IMR-90 (cell line): ENCODE measurements at regions not wholly inside any gene's neighbourhood (a gene's known extent, or its start where the extent isn't known, plus 50 kb on each side); places are given as distances from the start of the nearest gene placed in this dataset.
"Not testable (repeated sequence)": the region's sequence is repeated elsewhere in the genome, so short reads cannot be mapped to it uniquely, and the experiment has no call there.

Source experiments
- ATAC-seq: fragments of 200-7000 bp; cut with Tn5 transposase; 2 replicates; pipeline ENCODE4 v1.9.1; 2020; ENCODE audit warnings: low read depth, mild to moderate bottlenecking, moderate library complexity
- BruUV-seq: library from RNA; stranded (reverse); fragments of 400-500 nt; replicated peaks from 2 replicates; lab custom pipeline; 2021; lab: Mats Ljungman, UMichigan
- CTCF ChIA-PET: fragments of 300-600 bp; formaldehyde crosslinking; extraction: SDS; loops from one replicate; lab custom pipeline; 2021; ENCODE audit warnings: antibody characterized with exemption; lab: Yijun Ruan, JAX
- POLR2A ChIA-PET: fragments of 300-600 bp; sonication (Branson Sonifier 250); formaldehyde crosslinking; loops from one replicate; lab custom pipeline; 2022; ENCODE audit warnings: antibody characterized with exemption; ENCODE audit not compliant: unreplicated experiment; lab: Charles Lee
- DNase-seq: peaks from one replicate; pipeline ENCODE4 v3.0.0; 2013
- H2AFZ ChIP-seq: replicated peaks from 2 replicates; pipeline ENCODE3; 2013; ENCODE audit warnings: low read length, mild to moderate bottlenecking; ENCODE audit not compliant: poor library complexity
- H2AK5ac ChIP-seq: 2 replicates; pipeline ENCODE4 v1.6.1; 2013; ENCODE audit warnings: low read depth, low read length, inconsistent platforms
- H2AK9ac ChIP-seq: replicated peaks from 2 replicates; pipeline ENCODE3; 2013; ENCODE audit warnings: mild to moderate bottlenecking, low read depth, low read length, moderate library complexity; ENCODE audit not compliant: poor library complexity
- H2BK120ac ChIP-seq: 2 replicates; pipeline ENCODE4 v1.6.1; 2013; ENCODE audit warnings: low read depth, low read length, inconsistent platforms
- H2BK15ac ChIP-seq: 3 replicates; pipeline ENCODE4 v1.6.1; 2013; ENCODE audit warnings: low read depth, low read length, inconsistent platforms
- H2BK20ac ChIP-seq: 2 replicates; pipeline ENCODE4 v1.6.1; 2013; ENCODE audit warnings: low read depth, mild to moderate bottlenecking, inconsistent platforms, low read length, moderate library complexity
- H2BK5ac ChIP-seq: 2 replicates; pipeline ENCODE4 v1.6.1; 2013; ENCODE audit warnings: mild to moderate bottlenecking, low read depth, low read length, inconsistent platforms; ENCODE audit not compliant: poor library complexity, severe bottlenecking
- H3K14ac ChIP-seq: replicated peaks from 2 replicates; pipeline ENCODE4 v1.6.1; 2013; ENCODE audit warnings: low read depth, low read length, inconsistent platforms
- H3K18ac ChIP-seq: 2 replicates; pipeline ENCODE4 v1.6.1; 2013; ENCODE audit warnings: low read depth, low read length, control low read depth
- H3K23ac ChIP-seq: 2 replicates; pipeline ENCODE4 v1.6.1; 2013; ENCODE audit warnings: low read depth, low read length, inconsistent platforms
- H3K27ac ChIP-seq: 2 replicates; pipeline ENCODE4 v1.5.1; 2013; ENCODE audit warnings: mild to moderate bottlenecking, control low read depth, low read length; ENCODE audit not compliant: insufficient read depth
- H3K27me3 ChIP-seq: 2 replicates; pipeline ENCODE4 v1.6.1; 2013; ENCODE audit warnings: low read length; ENCODE audit not compliant: control insufficient read depth, insufficient read depth
- H3K36me3 ChIP-seq: 2 replicates; pipeline ENCODE4 v1.6.1; 2013; ENCODE audit warnings: low read length, mixed read lengths; ENCODE audit not compliant: control insufficient read depth, insufficient read depth
- H3K4ac ChIP-seq: 2 replicates; pipeline ENCODE4 v1.6.1; 2013; ENCODE audit warnings: low read depth, low read length, inconsistent platforms
- H3K4me1 ChIP-seq: 2 replicates; pipeline ENCODE4 v1.6.1; 2013; ENCODE audit warnings: low read length, mixed read lengths; ENCODE audit not compliant: control insufficient read depth, insufficient read depth
- H3K4me2 ChIP-seq: 2 replicates; pipeline ENCODE4 v1.6.1; 2013; ENCODE audit warnings: low read depth, mild to moderate bottlenecking, control low read depth, low read length, moderate library complexity
- H3K4me3 ChIP-seq: 2 replicates; pipeline ENCODE4 v1.5.1; 2013; ENCODE audit warnings: low read depth, mild to moderate bottlenecking, control low read depth, low read length, moderate library complexity; ENCODE audit not compliant: insufficient read depth
- H3K56ac ChIP-seq: 2 replicates; pipeline ENCODE4 v1.6.1; 2013; ENCODE audit warnings: low read length, inconsistent platforms; ENCODE audit not compliant: insufficient read depth; ENCODE audit errors: extremely low read depth
- H3K79me1 ChIP-seq, 2 experiments: 2 replicates each; pipeline ENCODE4 v1.6.1; 2013; ENCODE audit warnings: low read length in 2 of 2, inconsistent platforms in 1 of 2, low read depth in 1 of 2
- H3K9ac ChIP-seq: 2 replicates; pipeline ENCODE4 v1.6.1; 2013; ENCODE audit warnings: low read depth, low read length, control low read depth
- H3K9me1 ChIP-seq: 2 replicates; pipeline ENCODE4 v1.6.1; 2013; ENCODE audit warnings: low read length, inconsistent platforms; ENCODE audit not compliant: insufficient read depth
- H3K9me3 ChIP-seq: 2 replicates; pipeline ENCODE4 v1.6.1; 2013; ENCODE audit warnings: low read length; ENCODE audit not compliant: control insufficient read depth, insufficient read depth
- H4K20me1 ChIP-seq: 2 replicates; pipeline ENCODE4 v1.6.1; 2013; ENCODE audit warnings: low read length, inconsistent platforms; ENCODE audit not compliant: insufficient read depth
- H4K5ac ChIP-seq: 2 replicates; pipeline ENCODE4 v1.6.1; 2013; ENCODE audit warnings: mild to moderate bottlenecking, low read depth, low read length, control low read depth
- H4K8ac ChIP-seq, 2 experiments: 2 replicates each; pipeline ENCODE4 v1.6.1; 2013; ENCODE audit warnings: low read depth in 2 of 2, low read length in 2 of 2, control low read depth in 1 of 2, inconsistent platforms in 1 of 2
- H4K91ac ChIP-seq: 2 replicates; pipeline ENCODE4 v1.6.1; 2013; ENCODE audit warnings: low read depth, low read length, inconsistent platforms; ENCODE audit not compliant: insufficient read depth
- WGBS, 2 experiments: methylation state at CpG; one replicate each; pipeline versions ENCODE4 v1.1.5 to v1.1.7; 2013; ENCODE audit warnings: missing lambda C conversion rate in 2 of 2; ENCODE audit not compliant: insufficient read length in 1 of 2; ENCODE audit errors: extremely low coverage in 2 of 2; 5-methylcytosine and 5-hydroxymethylcytosine counted together
- dilution Hi-C: fragments of 300-500 bp; cut with HindIII; formaldehyde crosslinking; loops from one replicate; pipeline ENCODE4 v1.14.3; 2018; ENCODE audit warnings: low sequenced_read_pairs; ENCODE audit not compliant: unreplicated experiment
- in situ Hi-C: fragments of 300-500 bp; cut with MboI; formaldehyde crosslinking; loops from 3 replicates; pipeline ENCODE4 v1.14.3; 2019; ENCODE audit warnings: low sequenced_read_pairs, inconsistent platforms, mixed read lengths
- intact Hi-C: fragments of 100-400 bp; cut with micrococcal nuclease; formaldehyde crosslinking; loops from 2 replicates; pipeline ENCODE4 v1.10.0; 2022

DNA sequence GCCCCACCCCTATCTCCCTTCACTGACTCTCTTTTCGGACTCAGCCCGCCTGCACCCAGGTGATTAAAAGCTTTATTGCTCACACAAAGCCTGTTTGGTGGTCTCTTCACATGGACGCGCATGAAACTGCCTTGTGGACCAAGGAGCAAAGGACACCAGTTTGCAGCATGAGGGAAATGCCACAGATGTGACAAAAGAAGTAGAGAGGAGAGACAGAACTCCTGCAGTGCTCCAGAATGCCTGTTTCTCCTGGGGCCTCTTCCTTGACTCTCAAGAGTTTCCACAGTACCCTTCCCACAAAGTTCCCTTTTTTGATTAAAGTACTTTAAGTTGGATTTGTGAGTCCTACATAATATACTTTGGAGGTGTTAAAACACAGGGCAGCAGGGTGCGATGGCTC, 65.1 kb upstream of the MAML3 start:
- H3K18ac ChIP-seq, H3K4me1 ChIP-seq, H3K36me3 ChIP-seq, H2AK9ac ChIP-seq, H2BK15ac ChIP-seq, H3K56ac ChIP-seq, DNase-seq, H3K9me1 ChIP-seq, H2BK120ac ChIP-seq, dilution Hi-C loops, H3K27ac ChIP-seq, CTCF ChIA-PET, H4K5ac ChIP-seq, H2AK5ac ChIP-seq, H3K9ac ChIP-seq, H2BK20ac ChIP-seq, H3K79me1 ChIP-seq, H4K91ac ChIP-seq, H2AFZ ChIP-seq, H3K14ac ChIP-seq, H3K23ac ChIP-seq, H3K9me3 ChIP-seq, BruUV-seq, H3K4ac ChIP-seq, in situ Hi-C loops, H3K27me3 ChIP-seq, H2BK5ac ChIP-seq, H4K8ac ChIP-seq, H4K20me1 ChIP-seq, ATAC-seq, POLR2A ChIA-PET, H3K4me3 ChIP-seq, intact Hi-C loops, H3K4me2 ChIP-seq: not testable (repeated sequence)
- 75% methylated on average over 2 of the region's 5 CpGs; no CpG with 5 or more reads in 1 of the 2 experiments for WGBS, 2 experiments
